ENCODE measurements at regions not wholly inside any gene's neighbourhood (a gene's known extent, or its start where the extent isn't known, plus 50 kb on each side); places are given as distances from the start of the nearest gene placed in this dataset.

DNA sequence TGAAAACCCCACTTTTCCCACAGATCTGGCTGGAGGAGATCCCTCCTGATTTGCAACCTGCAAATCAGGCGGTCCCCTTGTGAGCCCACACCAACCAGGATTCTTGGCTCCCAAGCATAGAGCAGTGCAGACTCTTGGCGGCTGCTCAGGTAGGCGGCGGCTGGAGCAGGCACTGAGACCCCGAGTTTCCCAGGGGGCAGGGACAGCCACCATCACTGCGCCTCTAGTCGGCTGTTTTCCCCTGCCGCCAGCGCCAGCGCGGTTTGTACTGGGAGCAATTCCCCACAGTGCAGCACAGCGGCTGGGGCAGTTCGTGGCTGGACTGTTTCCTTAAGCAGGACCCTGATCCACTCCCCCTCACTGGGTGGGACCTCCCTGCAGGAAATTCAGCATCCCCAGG lies 323.3 kb downstream of the TRIB2 start:
- no peak for TF ChIP-seq EZH2phosphoT487 (IDR thresholded peaks at IDR 0.05; ENCODE audit: low read length)
- TF ChIP-seq EZH2 (optimal IDR thresholded peaks at IDR 0.05; ENCODE audit: low read depth, low read length) = no peak
- TF ChIP-seq, protein P1, sequence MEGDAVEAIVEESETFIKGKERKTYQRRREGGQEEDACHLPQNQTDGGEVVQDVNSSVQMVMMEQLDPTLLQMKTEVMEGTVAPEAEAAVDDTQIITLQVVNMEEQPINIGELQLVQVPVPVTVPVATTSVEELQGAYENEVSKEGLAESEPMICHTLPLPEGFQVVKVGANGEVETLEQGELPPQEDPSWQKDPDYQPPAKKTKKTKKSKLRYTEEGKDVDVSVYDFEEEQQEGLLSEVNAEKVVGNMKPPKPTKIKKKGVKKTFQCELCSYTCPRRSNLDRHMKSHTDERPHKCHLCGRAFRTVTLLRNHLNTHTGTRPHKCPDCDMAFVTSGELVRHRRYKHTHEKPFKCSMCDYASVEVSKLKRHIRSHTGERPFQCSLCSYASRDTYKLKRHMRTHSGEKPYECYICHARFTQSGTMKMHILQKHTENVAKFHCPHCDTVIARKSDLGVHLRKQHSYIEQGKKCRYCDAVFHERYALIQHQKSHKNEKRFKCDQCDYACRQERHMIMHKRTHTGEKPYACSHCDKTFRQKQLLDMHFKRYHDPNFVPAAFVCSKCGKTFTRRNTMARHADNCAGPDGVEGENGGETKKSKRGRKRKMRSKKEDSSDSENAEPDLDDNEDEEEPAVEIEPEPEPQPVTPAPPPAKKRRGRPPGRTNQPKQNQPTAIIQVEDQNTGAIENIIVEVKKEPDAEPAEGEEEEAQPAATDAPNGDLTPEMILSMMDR (IDR thresholded peaks at IDR 0.05; ENCODE audit: low read length) = no peak
- Histone ChIP-seq H3K79me2 (ENCODE audit: low read length) (no peaks in the 10 kb centered on the region), H3K9me3 (replicated peaks; ENCODE audit: insufficient read depth, low read length) (no peaks in the 10 kb centered on the region), H3K9me2 (replicated peaks; ENCODE audit: insufficient read depth, low read length) (no peaks in the 10 kb centered on the region), H3K4me1 (ENCODE audit: low read length) (no peaks in the 10 kb centered on the region), H3K4me3 (ENCODE audit: low read length) (no peak overlapping the region), H3K9ac (ENCODE audit: low read length) (no peak overlapping the region), H3K27ac (ENCODE audit: low read length) (no peak overlapping the region), H3K27me3 (replicated peaks; ENCODE audit: insufficient read depth, low read length) (no peaks in the 10 kb centered on the region), H3F3A (ENCODE audit: insufficient read depth, low read length) (no peaks in the 10 kb centered on the region), H3K4me2 (ENCODE audit: low read depth, low read length) (no peak overlapping the region), H4K20me1 (ENCODE audit: insufficient read depth, low read length) (no peaks in the 10 kb centered on the region), H2AFZ (ENCODE audit: low read length) (no peak overlapping the region), H3K36me3 (replicated peaks; ENCODE audit: insufficient read depth, low read length) (no peaks in the 10 kb centered on the region)
- DNase-seq = no peak

DNA sequence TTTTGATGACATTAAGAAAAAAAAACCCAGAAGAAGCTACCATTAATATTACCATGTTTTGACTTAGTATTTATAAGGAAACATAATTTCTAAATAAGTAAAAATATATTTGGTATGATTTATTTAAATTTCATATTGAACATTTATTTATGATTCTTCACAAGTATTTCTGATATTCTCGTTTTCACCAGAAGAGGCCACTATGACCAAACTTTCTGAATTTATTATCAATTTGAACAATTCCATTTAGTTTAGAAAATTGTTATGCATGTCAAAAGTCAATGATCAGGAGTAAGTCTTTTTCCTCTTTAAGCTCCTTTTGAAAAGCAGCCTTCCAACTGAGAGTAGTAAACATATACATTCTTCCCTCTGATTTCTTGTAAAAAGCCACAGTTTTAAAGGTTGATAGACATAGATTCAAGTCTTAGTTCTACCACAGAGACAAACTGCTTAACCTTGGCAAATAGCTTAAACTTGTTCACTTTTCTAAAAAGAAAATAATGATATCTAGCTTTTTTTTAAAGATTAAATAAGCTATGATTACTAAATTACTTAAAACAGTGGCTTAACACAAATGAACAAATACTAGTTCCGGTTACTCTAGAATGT lies 329.9 kb downstream of the TRIB2 start:
- no peaks in the 10 kb centered on the region for H3K9me2 ChIP-seq (replicated peaks; ENCODE audit: insufficient read depth, low read length)
- no peaks in the 10 kb centered on the region for H3K27me3 ChIP-seq (replicated peaks; ENCODE audit: insufficient read depth, low read length)
- no peaks in the 10 kb centered on the region for H3K36me3 ChIP-seq (replicated peaks; ENCODE audit: insufficient read depth, low read length)
- no peak overlapping the region for H3K4me3 ChIP-seq (ENCODE audit: low read length)
- no peaks in the 10 kb centered on the region for H3K4me1 ChIP-seq (ENCODE audit: low read length)
- no peak overlapping the region for H3K27ac ChIP-seq (ENCODE audit: low read length)
- no peak overlapping the region for H3K9ac ChIP-seq (ENCODE audit: low read length)
- TF ChIP-seq, protein P1 (IDR thresholded peaks at IDR 0.05; ENCODE audit: low read length) = peak; percentile 40
- TF ChIP-seq EZH2 (optimal IDR thresholded peaks at IDR 0.05; ENCODE audit: low read depth, low read length) = no peak
- H3F3A ChIP-seq (ENCODE audit: insufficient read depth, low read length) = no peaks in the 10 kb centered on the region
- H2AFZ ChIP-seq (ENCODE audit: low read length) = no peak overlapping the region
- H4K20me1 ChIP-seq (ENCODE audit: insufficient read depth, low read length) = no peaks in the 10 kb centered on the region
- DNase-seq = peak; percentile 42
- no peaks in the 10 kb centered on the region for H3K79me2 ChIP-seq (ENCODE audit: low read length)
- no peaks in the 10 kb centered on the region for H3K9me3 ChIP-seq (replicated peaks; ENCODE audit: insufficient read depth, low read length)
- no peak overlapping the region for H3K4me2 ChIP-seq (ENCODE audit: low read depth, low read length)

- Histone ChIP-seq H3K9me2 (replicated peaks; ENCODE audit: insufficient read depth, low read length) (no peaks in the 10 kb centered on the region), H3K79me2 (ENCODE audit: low read length) (no peaks in the 10 kb centered on the region), H4K20me1 (ENCODE audit: insufficient read depth, low read length) (no peaks in the 10 kb centered on the region), H3K4me3 (ENCODE audit: low read length) (no peak overlapping the region), H3K9ac (ENCODE audit: low read length) (no peak overlapping the region), H3K27me3 (replicated peaks; ENCODE audit: insufficient read depth, low read length) (no peaks in the 10 kb centered on the region), H3K27ac (ENCODE audit: low read length) (no peak overlapping the region), H3K9me3 (replicated peaks; ENCODE audit: insufficient read depth, low read length) (no peaks in the 10 kb centered on the region), H3K4me1 (ENCODE audit: low read length) (no peaks in the 10 kb centered on the region), H3K4me2 (ENCODE audit: low read depth, low read length) (no peak overlapping the region), H3F3A (ENCODE audit: insufficient read depth, low read length) (no peaks in the 10 kb centered on the region), H3K36me3 (replicated peaks; ENCODE audit: insufficient read depth, low read length) (no peaks in the 10 kb centered on the region), H2AFZ (ENCODE audit: low read length) (no peak overlapping the region)
- no peak for DNase-seq
- TF ChIP-seq, protein P1 (IDR thresholded peaks at IDR 0.05; ENCODE audit: low read length) = no peak
These were observed 334.0 kb downstream of the TRIB2 start for GRCh38 chr2:13050764-13051163.
